ENCODE measurements at regions not wholly inside any gene's neighbourhood (a gene's known extent, or its start where the extent isn't known, plus 50 kb on each side); places are given as distances from the start of the nearest gene placed in this dataset.

GRCh38 chr1:29650476-29650875 lies 414.2 kb downstream of the PTPRU start:
- Histone ChIP-seq H3K27me3 (peaks cover 0 to 57% (median 0%) of the 10 kb centered on the region in 4 donors), H3K4me1 (no peaks in the 10 kb centered on the region), H3K4me3 (no peak overlapping the region), H3K9me3 (no peaks in the 10 kb centered on the region), H3K36me3 (no peaks in the 10 kb centered on the region), H3K27ac (replicated peaks in 1 of 4) (no peak overlapping the region)
- TF ChIP-seq EP300 (IDR thresholded peaks at IDR 0.05) (no peak), CTCF (IDR thresholded peaks at IDR 0.05) (no peak), POLR2A (IDR thresholded peaks at IDR 0.05; ENCODE audit: low read depth) (no peak), POLR2AphosphoS5 (IDR thresholded peaks at IDR 0.05) (no peak)
- 100% methylated on average over 3 of the region's 3 CpGs for WGBS
- intact Hi-C loops (cut with DNase I), result no loop called here
- DNase-seq (ENCODE audit: extremely low spot score), result no peak

GRCh38 chr1:29650041-29650400 lies 413.7 kb downstream of the PTPRU start:
- WGBS, result 88% methylated on average over 8 of the region's 8 CpGs
- TF ChIP-seq EP300 (IDR thresholded peaks at IDR 0.05), result no peak
- no peak for TF ChIP-seq POLR2AphosphoS5 (IDR thresholded peaks at IDR 0.05)
- TF ChIP-seq CTCF (IDR thresholded peaks at IDR 0.05), result no peak
- no peak for TF ChIP-seq POLR2A (IDR thresholded peaks at IDR 0.05; ENCODE audit: low read depth)
- H3K36me3 ChIP-seq, result no peaks in the 10 kb centered on the region
- H3K9me3 ChIP-seq, result no peaks in the 10 kb centered on the region
- no peak overlapping the region for H3K27ac ChIP-seq (replicated peaks in 1 of 4)
- intact Hi-C loops (cut with DNase I), result no loop called here
- no peak overlapping the region for H3K4me3 ChIP-seq
- DNase-seq (ENCODE audit: extremely low spot score), result no peak
- H3K27me3 ChIP-seq, result peaks cover 0 to 61% (median 0%) of the 10 kb centered on the region in 4 donors
- no peaks in the 10 kb centered on the region for H3K4me1 ChIP-seq

- no peaks in the 10 kb centered on the region for H3K4me1 ChIP-seq
- no peaks in the 10 kb centered on the region for H3K9me3 ChIP-seq
- no peaks in the 10 kb centered on the region for H3K36me3 ChIP-seq
- no peak for TF ChIP-seq POLR2AphosphoS5 (IDR thresholded peaks at IDR 0.05)
- TF ChIP-seq EP300 (IDR thresholded peaks at IDR 0.05), result no peak
- TF ChIP-seq CTCF (IDR thresholded peaks at IDR 0.05), result no peak
- no peak for TF ChIP-seq POLR2A (IDR thresholded peaks at IDR 0.05; ENCODE audit: low read depth)
- WGBS, result 87% methylated on average over 13 of the region's 15 CpGs
- no peak overlapping the region for H3K4me3 ChIP-seq
- intact Hi-C loops (cut with DNase I), result no loop called here
- DNase-seq (ENCODE audit: extremely low spot score), result no peak
- no peak overlapping the region for H3K27ac ChIP-seq (replicated peaks in 1 of 4)
- H3K27me3 ChIP-seq, result peaks cover 0 to 63% (median 0%) of the 10 kb centered on the region in 4 donors
These were observed 413.1 kb downstream of the PTPRU start for GRCh38 chr1:29649189-29650040.

- H3K27me3 ChIP-seq, result peaks cover 0 to 63% (median 0%) of the 10 kb centered on the region in 4 donors
- no peaks in the 10 kb centered on the region for H3K9me3 ChIP-seq
- no peak overlapping the region for H3K4me3 ChIP-seq
- DNase-seq (ENCODE audit: extremely low spot score), result peak; percentile 90
- 96% methylated on average over 3 of the region's 3 CpGs for WGBS
- no peaks in the 10 kb centered on the region for H3K4me1 ChIP-seq
- no peak overlapping the region for H3K27ac ChIP-seq (replicated peaks in 1 of 4)
- TF ChIP-seq POLR2AphosphoS5 (IDR thresholded peaks at IDR 0.05), result no peak
- no peak for TF ChIP-seq EP300 (IDR thresholded peaks at IDR 0.05)
- no peak for TF ChIP-seq CTCF (IDR thresholded peaks at IDR 0.05)
- no peak for TF ChIP-seq POLR2A (IDR thresholded peaks at IDR 0.05; ENCODE audit: low read depth)
- intact Hi-C loops (cut with DNase I), result no loop called here
- no peaks in the 10 kb centered on the region for H3K36me3 ChIP-seq
These were observed 412.5 kb downstream of the PTPRU start for GRCh38 chr1:29648798-29649188.

All from esophagus muscularis mucosa (tissue), 4 donors.